ENCODE measurements at regions not wholly inside any gene's neighbourhood (a gene's known extent, or its start where the extent isn't known, plus 50 kb on each side); places are given as distances from the start of the nearest gene placed in this dataset.

GRCh38 chr13:90562443-90562842 is 785.0 kb upstream of the MIR17HG start:
- TF ChIP-seq HMGXB4 (CRISPR knock-in tag; IDR thresholded peaks at IDR 0.05) (no peak), ELF4 (CRISPR knock-in tag; IDR thresholded peaks at IDR 0.05; ENCODE audit: low read depth) (no peak), USF2 (CRISPR knock-in tag; IDR thresholded peaks at IDR 0.05) (no peak), USF1 (CRISPR knock-in tag; IDR thresholded peaks at IDR 0.05) (no peak), CTCF (IDR thresholded peaks at IDR 0.05) (no peak), ERG (CRISPR knock-in tag; IDR thresholded peaks at IDR 0.05) (no peak), NR3C1 (CRISPR knock-in tag; conservative IDR thresholded peaks at IDR 0.05; ENCODE audit: low read depth) (no peak), JUN (CRISPR knock-in tag; IDR thresholded peaks at IDR 0.05) (no peak), SMAD3 (CRISPR knock-in tag; IDR thresholded peaks at IDR 0.05; ENCODE audit: borderline replicate concordance) (no peak), MAX (CRISPR knock-in tag; IDR thresholded peaks at IDR 0.05) (no peak), ZNF423 (CRISPR knock-in tag; IDR thresholded peaks at IDR 0.05) (no peak), SP1 (CRISPR knock-in tag; conservative IDR thresholded peaks at IDR 0.05) (no peak)
